Activated CD4-positive, alpha-beta T cell treated with anti-CD3 and anti-CD28 coated beads, Interleukin-2, Interleukin-4, amounts not matched to agents 100 ng/mL and 50 ng/mL, durations not matched to agents 16 hours and 8 hours (primary cell): ENCODE measurements at regions not wholly inside any gene's neighbourhood (a gene's known extent, or its start where the extent isn't known, plus 50 kb on each side); places are given as distances from the start of the nearest gene placed in this dataset.
"Not testable (repeated sequence)": the region's sequence is repeated elsewhere in the genome, so short reads cannot be mapped to it uniquely, and the experiment has no call there.

Source experiments
- DNase-seq: peaks from one replicate; pipeline ENCODE4 v3.0.0-alpha.2; 2020; ENCODE audit warnings: low spot score

- DNase-seq, result no peak
Measured at GRCh38 chr14:83714151-83714550, 1815.8 kb upstream of the FLRT2 start.

GRCh38 chr14:83719435-83719834, 1810.5 kb upstream of the FLRT2 start:
- not testable (repeated sequence) for DNase-seq

- no peak for DNase-seq
Measured at GRCh38 chr14:83733670-83734069, 1796.3 kb upstream of the FLRT2 start.

GRCh38 chr14:83734431-83734830, 1795.5 kb upstream of the FLRT2 start:
- no peak for DNase-seq

GRCh38 chr14:83741269-83741668, 1788.7 kb upstream of the FLRT2 start:
- DNase-seq, result no peak

- no peak for DNase-seq
Measured at GRCh38 chr14:83744224-83744623, 1785.7 kb upstream of the FLRT2 start.

- DNase-seq, result no peak
Measured at GRCh38 chr14:83744891-83745290, 1785.1 kb upstream of the FLRT2 start.

GRCh38 chr14:83746336-83746735, 1783.6 kb upstream of the FLRT2 start:
- no peak for DNase-seq

GRCh38 chr14:83757916-83758315, 1772.0 kb upstream of the FLRT2 start:
- no peak for DNase-seq

- no peak for DNase-seq
Measured at GRCh38 chr14:83764656-83765599, 1765.0 kb upstream of the FLRT2 start.

GRCh38 chr14:83777516-83777915, 1752.4 kb upstream of the FLRT2 start:
- no peak for DNase-seq

GRCh38 chr14:83779266-83779665, 1750.7 kb upstream of the FLRT2 start:
- no peak for DNase-seq

GRCh38 chr14:83780321-83780720, 1749.6 kb upstream of the FLRT2 start:
- DNase-seq, result no peak

- no peak for DNase-seq
Measured at GRCh38 chr14:83798421-83798820, 1731.5 kb upstream of the FLRT2 start.

- DNase-seq, result no peak
Measured at GRCh38 chr14:83799233-83799632, 1730.7 kb upstream of the FLRT2 start.

GRCh38 chr14:83814896-83815295, 1715.0 kb upstream of the FLRT2 start:
- DNase-seq, result no peak

- DNase-seq, result no peak
Measured at GRCh38 chr14:83816761-83817160, 1713.2 kb upstream of the FLRT2 start.

- DNase-seq, result no peak
Measured at GRCh38 chr14:83825843-83826242, 1704.1 kb upstream of the FLRT2 start.

GRCh38 chr14:83826838-83827237, 1703.1 kb upstream of the FLRT2 start:
- no peak for DNase-seq

GRCh38 chr14:83827383-83827782, 1702.6 kb upstream of the FLRT2 start:
- DNase-seq, result no peak

GRCh38 chr14:83828406-83828805, 1701.5 kb upstream of the FLRT2 start:
- DNase-seq, result no peak

GRCh38 chr14:83830316-83830715, 1699.6 kb upstream of the FLRT2 start:
- no peak for DNase-seq

- no peak for DNase-seq
Measured at GRCh38 chr14:83838226-83838625, 1691.7 kb upstream of the FLRT2 start.

GRCh38 chr14:83842547-83842946, 1687.4 kb upstream of the FLRT2 start:
- DNase-seq, result no peak
